Stomach (tissue), 4 donors: ENCODE measurements at regions not wholly inside any gene's neighbourhood (a gene's known extent, or its start where the extent isn't known, plus 50 kb on each side); places are given as distances from the start of the nearest gene placed in this dataset.

Experiments
- CTCF ChIP-seq, 7 experiments: fragments of 450-650 bp in 4 of 7; fragments of 200-600 bp in 3 of 7; sonication (generic) in 3 of 7; IDR thresholded peaks; one replicate each; pipeline ENCODE4 v1.5.1; 2016 to 2019; ENCODE audit warnings: antibody characterized with exemption in 7 of 7, control low read depth in 2 of 7, mild to moderate bottlenecking in 1 of 7
- POLR2A ChIP-seq, 4 donors: fragments of 450-650 bp; IDR thresholded peaks; one replicate each; pipeline ENCODE4 v1.6.1; 2016; ENCODE audit warnings: antibody characterized with exemption in 4 of 4, control low read depth in 2 of 4, mild to moderate bottlenecking in 1 of 4, moderate library complexity in 1 of 4

GRCh38 chr20:12256806-12257205 is 339.1 kb downstream of the BTBD3 start:
- no peak for TF ChIP-seq POLR2A (IDR thresholded peaks at IDR 0.05)
- no peak for TF ChIP-seq CTCF (IDR thresholded peaks at IDR 0.05)
